ENCODE measurements at regions not wholly inside any gene's neighbourhood (a gene's known extent, or its start where the extent isn't known, plus 50 kb on each side); places are given as distances from the start of the nearest gene placed in this dataset.

DNA sequence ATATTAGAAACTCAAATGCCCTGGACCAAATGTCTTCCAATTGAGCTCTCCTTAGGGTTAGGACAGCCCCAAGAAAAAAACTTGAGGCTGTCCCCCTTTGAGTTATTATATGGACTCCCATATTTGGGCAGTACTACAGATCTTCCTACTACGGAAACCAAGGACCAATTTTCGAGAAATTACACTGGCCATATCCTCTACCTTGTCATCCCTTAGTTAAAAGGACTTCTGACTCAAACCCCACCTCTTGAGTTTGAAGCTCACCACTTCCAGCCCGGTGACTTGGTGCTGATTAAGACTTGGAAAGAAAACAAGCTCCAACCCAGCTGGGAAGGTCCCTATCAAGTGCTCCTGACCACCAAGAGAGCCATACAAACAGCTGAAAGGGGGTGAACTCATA is 497.0 kb upstream of the GRAMD2B start:
- no peaks in the 10 kb centered on the region for H3K9me3 ChIP-seq (ENCODE audit: control insufficient read depth in 4 of 4, low read length in 3 of 4)
- H3K27ac ChIP-seq (ENCODE audit: low read depth in 1 of 2, low read length in 2 of 2) = no peak overlapping the region
- no peaks in the 10 kb centered on the region for H3K4me1 ChIP-seq (ENCODE audit: control insufficient read depth in 4 of 4, insufficient read depth in 4 of 4, low read length in 3 of 4)
- H3K36me3 ChIP-seq (ENCODE audit: control insufficient read depth in 4 of 4, insufficient read depth in 3 of 4, low read depth in 1 of 4, low read length in 3 of 4) = no peaks in the 10 kb centered on the region
- 77% methylated on average over 3 of the region's 3 CpGs for WGBS
- H3K27me3 ChIP-seq (ENCODE audit: control insufficient read depth in 4 of 4, insufficient read depth in 4 of 4, low read length in 3 of 4) = no peaks in the 10 kb centered on the region
- DNase-seq (ENCODE audit: low spot score) = no peak
- H3K4me3 ChIP-seq (ENCODE audit: low read depth in 1 of 3, low read length in 3 of 3) = no peak overlapping the region
- TF ChIP-seq, protein P1, sequence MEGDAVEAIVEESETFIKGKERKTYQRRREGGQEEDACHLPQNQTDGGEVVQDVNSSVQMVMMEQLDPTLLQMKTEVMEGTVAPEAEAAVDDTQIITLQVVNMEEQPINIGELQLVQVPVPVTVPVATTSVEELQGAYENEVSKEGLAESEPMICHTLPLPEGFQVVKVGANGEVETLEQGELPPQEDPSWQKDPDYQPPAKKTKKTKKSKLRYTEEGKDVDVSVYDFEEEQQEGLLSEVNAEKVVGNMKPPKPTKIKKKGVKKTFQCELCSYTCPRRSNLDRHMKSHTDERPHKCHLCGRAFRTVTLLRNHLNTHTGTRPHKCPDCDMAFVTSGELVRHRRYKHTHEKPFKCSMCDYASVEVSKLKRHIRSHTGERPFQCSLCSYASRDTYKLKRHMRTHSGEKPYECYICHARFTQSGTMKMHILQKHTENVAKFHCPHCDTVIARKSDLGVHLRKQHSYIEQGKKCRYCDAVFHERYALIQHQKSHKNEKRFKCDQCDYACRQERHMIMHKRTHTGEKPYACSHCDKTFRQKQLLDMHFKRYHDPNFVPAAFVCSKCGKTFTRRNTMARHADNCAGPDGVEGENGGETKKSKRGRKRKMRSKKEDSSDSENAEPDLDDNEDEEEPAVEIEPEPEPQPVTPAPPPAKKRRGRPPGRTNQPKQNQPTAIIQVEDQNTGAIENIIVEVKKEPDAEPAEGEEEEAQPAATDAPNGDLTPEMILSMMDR (IDR thresholded peaks at IDR 0.05; ENCODE audit: low read depth, low read length, missing input control) = no peak
- TF ChIP-seq NR2F2 (IDR thresholded peaks at IDR 0.05) (no peak), TAF1 (conservative IDR thresholded peaks at IDR 0.05) (no peak), RAD21 (IDR thresholded peaks at IDR 0.05) (no peak), HNF4A (conservative IDR thresholded peaks at IDR 0.05) (no peak)
- TF ChIP-seq, protein P2, sequence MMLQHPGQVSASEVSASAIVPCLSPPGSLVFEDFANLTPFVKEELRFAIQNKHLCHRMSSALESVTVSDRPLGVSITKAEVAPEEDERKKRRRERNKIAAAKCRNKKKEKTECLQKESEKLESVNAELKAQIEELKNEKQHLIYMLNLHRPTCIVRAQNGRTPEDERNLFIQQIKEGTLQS (IDR thresholded peaks at IDR 0.05) = no peak
- TF ChIP-seq, protein P3, sequence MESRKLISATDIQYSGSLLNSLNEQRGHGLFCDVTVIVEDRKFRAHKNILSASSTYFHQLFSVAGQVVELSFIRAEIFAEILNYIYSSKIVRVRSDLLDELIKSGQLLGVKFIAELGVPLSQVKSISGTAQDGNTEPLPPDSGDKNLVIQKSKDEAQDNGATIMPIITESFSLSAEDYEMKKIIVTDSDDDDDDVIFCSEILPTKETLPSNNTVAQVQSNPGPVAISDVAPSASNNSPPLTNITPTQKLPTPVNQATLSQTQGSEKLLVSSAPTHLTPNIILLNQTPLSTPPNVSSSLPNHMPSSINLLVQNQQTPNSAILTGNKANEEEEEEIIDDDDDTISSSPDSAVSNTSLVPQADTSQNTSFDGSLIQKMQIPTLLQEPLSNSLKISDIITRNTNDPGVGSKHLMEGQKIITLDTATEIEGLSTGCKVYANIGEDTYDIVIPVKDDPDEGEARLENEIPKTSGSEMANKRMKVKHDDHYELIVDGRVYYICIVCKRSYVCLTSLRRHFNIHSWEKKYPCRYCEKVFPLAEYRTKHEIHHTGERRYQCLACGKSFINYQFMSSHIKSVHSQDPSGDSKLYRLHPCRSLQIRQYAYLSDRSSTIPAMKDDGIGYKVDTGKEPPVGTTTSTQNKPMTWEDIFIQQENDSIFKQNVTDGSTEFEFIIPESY (IDR thresholded peaks at IDR 0.05) = no peak
- no peak overlapping the region for H3K9ac ChIP-seq (ENCODE audit: low read depth in 1 of 2, low read length in 2 of 2)

DNA sequence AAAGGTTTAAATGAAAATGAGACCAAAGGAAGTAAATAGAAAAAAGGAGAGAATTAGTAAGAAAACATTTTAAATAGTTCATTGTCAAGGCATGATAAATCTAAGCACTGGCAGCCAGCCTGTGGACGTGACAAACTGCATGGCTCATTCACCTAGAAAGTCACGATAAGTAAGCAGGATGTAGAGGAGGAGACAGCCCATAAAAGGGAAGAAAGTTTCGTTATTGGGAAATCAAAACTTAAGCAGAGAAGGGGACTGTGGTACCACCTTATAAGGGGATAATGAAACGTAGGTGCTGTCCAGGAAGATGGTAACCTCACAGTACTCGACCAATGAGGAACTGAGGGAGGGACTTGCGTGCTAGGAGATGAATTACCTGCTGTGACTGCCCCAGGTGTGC is 494.5 kb upstream of the GRAMD2B start:
- DNase-seq (ENCODE audit: low spot score) = no peak
- 77% methylated on average over 6 of the region's 6 CpGs for WGBS

DNA sequence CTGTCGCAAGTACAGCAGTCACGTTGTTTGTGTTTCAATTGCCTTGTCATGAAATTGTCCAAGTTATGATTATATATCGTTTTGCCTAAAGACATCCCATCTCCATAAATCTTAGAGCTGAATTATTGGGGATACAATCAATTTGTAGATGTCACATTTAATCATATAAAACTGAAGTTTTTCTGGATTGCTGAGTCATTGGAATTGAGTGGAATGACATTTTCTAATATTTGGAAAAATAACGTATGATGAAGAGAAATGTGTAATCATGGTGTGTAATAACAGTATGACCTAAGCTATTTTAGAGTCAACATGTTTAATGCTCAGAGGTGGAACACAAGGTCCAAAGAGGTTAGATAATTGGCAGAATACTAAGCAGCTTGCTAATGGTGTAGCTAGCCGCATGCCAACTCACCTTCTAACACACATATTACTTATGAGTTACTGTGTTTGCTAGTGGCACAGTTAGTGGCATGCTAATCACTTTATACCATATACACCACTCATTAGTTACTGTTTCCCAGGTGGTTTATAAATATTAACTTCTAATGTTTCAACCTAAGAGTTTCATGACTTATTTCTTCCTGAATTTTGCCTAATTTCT is 473.1 kb upstream of the GRAMD2B start:
- H3K36me3 ChIP-seq (ENCODE audit: control insufficient read depth in 4 of 4, insufficient read depth in 3 of 4, low read depth in 1 of 4, low read length in 3 of 4) = no peaks in the 10 kb centered on the region
- H3K27me3 ChIP-seq (ENCODE audit: control insufficient read depth in 4 of 4, insufficient read depth in 4 of 4, low read length in 3 of 4) = no peaks in the 10 kb centered on the region
- no peak overlapping the region for H3K4me3 ChIP-seq (ENCODE audit: low read depth in 1 of 3, low read length in 3 of 3)
- WGBS = 88% methylated on average over 5 of the region's 5 CpGs
- DNase-seq (ENCODE audit: low spot score) = no peak
- H3K4me1 ChIP-seq (ENCODE audit: control insufficient read depth in 4 of 4, insufficient read depth in 4 of 4, low read length in 3 of 4) = no peaks in the 10 kb centered on the region
- H3K9ac ChIP-seq (ENCODE audit: low read depth in 1 of 2, low read length in 2 of 2) = no peak overlapping the region
- H3K27ac ChIP-seq (ENCODE audit: low read depth in 1 of 2, low read length in 2 of 2) = no peak overlapping the region
- H3K9me3 ChIP-seq (ENCODE audit: control insufficient read depth in 4 of 4, low read length in 3 of 4) = no peaks in the 10 kb centered on the region
- TF ChIP-seq EGR1 (IDR thresholded peaks at IDR 0.05; ENCODE audit: low read depth in 2 of 2) (no peak), HNF4G (IDR thresholded peaks at IDR 0.05) (no peak), YY1 (IDR thresholded peaks at IDR 0.05) (no peak), FOXA1 (IDR thresholded peaks at IDR 0.05) (no peak), RAD21 (IDR thresholded peaks at IDR 0.05) (no peak), SP1 (IDR thresholded peaks at IDR 0.05) (no peak)
- TF ChIP-seq, protein P3 (IDR thresholded peaks at IDR 0.05) = no peak
- TF ChIP-seq, protein P1 (IDR thresholded peaks at IDR 0.05; ENCODE audit: low read depth, low read length, missing input control) = no peak
- TF ChIP-seq, protein P2 (IDR thresholded peaks at IDR 0.05) = no peak
- TF ChIP-seq, protein P4, sequence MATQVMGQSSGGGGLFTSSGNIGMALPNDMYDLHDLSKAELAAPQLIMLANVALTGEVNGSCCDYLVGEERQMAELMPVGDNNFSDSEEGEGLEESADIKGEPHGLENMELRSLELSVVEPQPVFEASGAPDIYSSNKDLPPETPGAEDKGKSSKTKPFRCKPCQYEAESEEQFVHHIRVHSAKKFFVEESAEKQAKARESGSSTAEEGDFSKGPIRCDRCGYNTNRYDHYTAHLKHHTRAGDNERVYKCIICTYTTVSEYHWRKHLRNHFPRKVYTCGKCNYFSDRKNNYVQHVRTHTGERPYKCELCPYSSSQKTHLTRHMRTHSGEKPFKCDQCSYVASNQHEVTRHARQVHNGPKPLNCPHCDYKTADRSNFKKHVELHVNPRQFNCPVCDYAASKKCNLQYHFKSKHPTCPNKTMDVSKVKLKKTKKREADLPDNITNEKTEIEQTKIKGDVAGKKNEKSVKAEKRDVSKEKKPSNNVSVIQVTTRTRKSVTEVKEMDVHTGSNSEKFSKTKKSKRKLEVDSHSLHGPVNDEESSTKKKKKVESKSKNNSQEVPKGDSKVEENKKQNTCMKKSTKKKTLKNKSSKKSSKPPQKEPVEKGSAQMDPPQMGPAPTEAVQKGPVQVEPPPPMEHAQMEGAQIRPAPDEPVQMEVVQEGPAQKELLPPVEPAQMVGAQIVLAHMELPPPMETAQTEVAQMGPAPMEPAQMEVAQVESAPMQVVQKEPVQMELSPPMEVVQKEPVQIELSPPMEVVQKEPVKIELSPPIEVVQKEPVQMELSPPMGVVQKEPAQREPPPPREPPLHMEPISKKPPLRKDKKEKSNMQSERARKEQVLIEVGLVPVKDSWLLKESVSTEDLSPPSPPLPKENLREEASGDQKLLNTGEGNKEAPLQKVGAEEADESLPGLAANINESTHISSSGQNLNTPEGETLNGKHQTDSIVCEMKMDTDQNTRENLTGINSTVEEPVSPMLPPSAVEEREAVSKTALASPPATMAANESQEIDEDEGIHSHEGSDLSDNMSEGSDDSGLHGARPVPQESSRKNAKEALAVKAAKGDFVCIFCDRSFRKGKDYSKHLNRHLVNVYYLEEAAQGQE (IDR thresholded peaks at IDR 0.05) = no peak

More for the DNA sequence above, 494.5 kb upstream of the GRAMD2B start:
- TF ChIP-seq HNF4G (IDR thresholded peaks at IDR 0.05) (no peak), FOXA2 (IDR thresholded peaks at IDR 0.05) (no peak), FOXA1 (IDR thresholded peaks at IDR 0.05) (no peak), YY1 (IDR thresholded peaks at IDR 0.05) (no peak), TAF1 (conservative IDR thresholded peaks at IDR 0.05) (no peak), HNF4A (conservative IDR thresholded peaks at IDR 0.05) (no peak)
- no peak overlapping the region for H3K4me3 ChIP-seq (ENCODE audit: low read depth in 1 of 3, low read length in 3 of 3)
- H3K36me3 ChIP-seq (ENCODE audit: control insufficient read depth in 4 of 4, insufficient read depth in 3 of 4, low read depth in 1 of 4, low read length in 3 of 4) = no peaks in the 10 kb centered on the region
- no peaks in the 10 kb centered on the region for H3K9me3 ChIP-seq (ENCODE audit: control insufficient read depth in 4 of 4, low read length in 3 of 4)
- no peaks in the 10 kb centered on the region for H3K27me3 ChIP-seq (ENCODE audit: control insufficient read depth in 4 of 4, insufficient read depth in 4 of 4, low read length in 3 of 4)
- H3K9ac ChIP-seq (ENCODE audit: low read depth in 1 of 2, low read length in 2 of 2) = no peak overlapping the region
- H3K27ac ChIP-seq (ENCODE audit: low read depth in 1 of 2, low read length in 2 of 2) = no peak overlapping the region
- H3K4me1 ChIP-seq (ENCODE audit: control insufficient read depth in 4 of 4, insufficient read depth in 4 of 4, low read length in 3 of 4) = no peaks in the 10 kb centered on the region

All from liver (tissue), 8 donors.